ENCODE measurements at regions not wholly inside any gene's neighbourhood (a gene's known extent, or its start where the extent isn't known, plus 50 kb on each side); places are given as distances from the start of the nearest gene placed in this dataset.
"Not testable (repeated sequence)": the region's sequence is repeated elsewhere in the genome, so short reads cannot be mapped to it uniquely, and the experiment has no call there.

GRCh38 chr5:118604106-118604505 lies 384.2 kb downstream of the DTWD2 start:
- no peak for DNase-seq (ENCODE audit: low spot score)

DNA sequence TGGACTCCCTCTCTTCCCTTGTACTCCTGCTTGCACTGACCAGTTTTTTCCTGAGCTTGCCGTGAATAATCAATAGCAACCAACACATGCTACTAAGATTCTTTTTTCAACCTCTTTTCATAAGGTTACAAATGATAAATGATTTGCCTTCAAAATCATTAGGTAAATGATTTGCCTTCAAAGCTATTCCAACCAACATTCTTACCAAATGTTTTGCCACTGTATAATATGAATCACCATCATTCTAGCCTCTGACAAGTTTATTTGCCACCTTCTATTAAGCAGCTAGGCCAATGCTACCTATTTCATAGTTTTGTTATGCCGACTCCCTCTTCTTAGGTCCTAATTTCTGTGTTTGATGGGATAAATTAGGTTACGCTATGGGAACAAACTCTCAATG lies 385.1 kb downstream of the DTWD2 start:
- DNase-seq (ENCODE audit: low spot score) = no peak

GRCh38 chr5:118598311-118598710 lies 390.0 kb downstream of the DTWD2 start:
- no peak for DNase-seq (ENCODE audit: low spot score)

DNA sequence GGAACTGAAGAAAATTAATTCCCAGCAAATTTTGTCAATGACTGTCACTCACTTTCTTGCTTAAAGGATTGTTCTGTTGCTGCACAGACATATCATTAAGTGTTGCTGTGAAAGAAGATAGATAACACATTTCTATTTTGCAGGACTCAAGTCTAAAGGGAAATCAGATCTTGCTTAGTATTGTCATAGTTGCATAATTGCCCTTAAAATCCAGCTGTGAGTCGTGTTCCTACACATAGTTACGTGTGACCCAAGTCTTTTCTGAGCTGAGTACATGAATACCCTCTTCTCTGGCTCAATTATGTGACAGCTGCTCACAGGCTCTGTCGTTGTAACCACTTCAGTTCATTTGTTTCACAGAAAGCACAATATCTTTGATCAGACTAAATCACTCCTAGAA lies 390.8 kb downstream of the DTWD2 start:
- no peak for DNase-seq (ENCODE audit: low spot score)

DNA sequence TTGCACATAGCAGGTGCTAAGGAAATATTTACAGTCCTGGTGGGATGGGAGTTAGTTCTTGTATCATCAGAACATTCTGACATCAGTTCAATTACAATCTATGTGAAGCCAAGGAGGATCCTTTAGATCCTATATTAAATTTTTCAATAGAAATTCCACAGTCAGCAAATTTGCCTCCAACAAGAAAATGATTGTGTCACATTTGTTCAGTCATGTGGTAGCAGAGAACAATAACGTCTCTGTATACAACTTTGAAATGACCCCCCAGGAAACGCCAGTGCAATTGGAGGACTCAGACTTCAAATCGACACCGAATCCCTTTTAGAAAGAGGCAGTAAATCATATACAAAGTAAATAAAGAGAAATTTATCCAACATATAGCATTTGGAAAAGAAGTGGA lies 392.1 kb downstream of the DTWD2 start:
- DNase-seq (ENCODE audit: low spot score) = no peak

- DNase-seq (ENCODE audit: low spot score) = no peak
These were observed 395.4 kb downstream of the DTWD2 start for GRCh38 chr5:118593003-118593328.

DNA sequence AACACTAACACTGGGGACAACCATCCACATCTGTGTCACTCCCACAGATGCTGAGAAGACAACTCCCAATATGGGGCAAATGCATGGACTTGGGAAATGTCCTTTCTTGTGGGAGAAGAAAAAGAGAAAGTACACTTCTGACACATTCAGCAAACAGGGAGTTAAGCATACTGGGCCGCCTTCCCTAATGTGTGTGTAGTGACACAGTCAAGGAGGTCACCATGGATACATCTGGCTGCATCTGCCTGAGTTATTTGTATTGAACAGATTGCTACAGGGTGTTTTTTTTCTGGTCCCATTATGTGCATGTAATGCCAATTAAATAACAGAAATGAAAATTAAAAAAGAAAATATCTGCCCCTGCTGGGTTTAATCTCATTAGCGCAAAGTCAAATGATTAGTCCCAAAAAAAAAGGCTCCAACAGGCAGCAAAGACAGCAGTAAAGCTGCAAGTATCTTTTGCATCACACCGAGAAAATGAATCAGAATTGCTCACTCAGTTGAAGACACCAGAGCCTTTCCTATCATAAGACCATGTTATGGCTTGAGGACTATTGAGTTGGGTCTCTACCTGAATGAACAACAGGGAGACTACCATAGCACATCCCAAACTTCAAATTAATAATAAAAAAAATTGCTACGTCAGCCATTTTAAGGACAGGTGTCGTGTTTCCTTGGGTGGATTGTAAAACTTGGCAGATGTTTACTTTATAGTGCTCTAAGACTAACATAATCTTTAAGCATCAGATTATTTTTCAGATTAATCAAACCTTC lies 395.9 kb downstream of the DTWD2 start:
- DNase-seq (ENCODE audit: low spot score) = no peak

- no peak for DNase-seq (ENCODE audit: low spot score)
These were observed 397.5 kb downstream of the DTWD2 start for GRCh38 chr5:118590806-118591205.

GRCh38 chr5:118580949-118581348 lies 407.4 kb downstream of the DTWD2 start:
- DNase-seq (ENCODE audit: low spot score) = peak; percentile 64

DNA sequence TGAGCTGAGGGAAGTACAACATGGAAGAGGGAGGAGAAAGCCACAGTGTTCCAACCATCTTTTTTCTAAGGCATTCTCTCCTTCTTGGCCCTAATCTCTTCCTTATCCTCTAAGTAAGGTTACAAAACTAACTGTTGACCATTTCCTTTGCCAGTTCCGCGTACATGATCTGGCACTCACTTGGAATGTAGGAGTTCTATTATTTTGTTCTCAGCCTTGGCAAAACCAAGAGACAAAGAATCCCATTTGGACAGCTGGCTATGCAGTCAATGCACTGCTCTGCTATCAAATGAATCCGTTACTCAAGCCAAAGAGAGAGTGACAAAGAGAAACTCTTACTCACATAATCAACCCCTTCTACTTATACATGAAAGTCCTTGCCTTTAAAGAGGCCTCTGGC lies 410.3 kb downstream of the DTWD2 start:
- no peak for DNase-seq (ENCODE audit: low spot score)

GRCh38 chr5:118577621-118578020 lies 410.7 kb downstream of the DTWD2 start:
- no peak for DNase-seq (ENCODE audit: low spot score)

DNA sequence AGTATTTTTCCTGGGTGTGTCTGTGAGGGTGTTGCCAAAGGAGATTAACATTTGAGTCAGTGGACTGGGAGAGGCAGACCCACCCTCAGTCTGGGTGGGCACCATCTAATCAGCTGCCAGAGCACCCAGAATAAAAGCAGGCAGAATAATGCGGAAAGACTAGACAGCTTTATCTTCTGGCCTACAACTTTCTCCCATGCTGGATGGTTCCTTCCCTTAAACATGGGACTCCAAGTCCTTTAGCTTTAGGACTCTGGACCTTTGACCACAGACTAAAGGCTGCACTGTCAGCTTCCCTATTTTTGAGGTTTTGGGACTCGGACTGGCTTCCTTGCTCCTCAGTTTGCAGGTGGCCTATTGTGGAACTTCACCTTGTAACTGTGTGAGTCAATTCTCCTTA lies 418.1 kb downstream of the DTWD2 start:
- not testable (repeated sequence) for DNase-seq (ENCODE audit: low spot score)

DNA sequence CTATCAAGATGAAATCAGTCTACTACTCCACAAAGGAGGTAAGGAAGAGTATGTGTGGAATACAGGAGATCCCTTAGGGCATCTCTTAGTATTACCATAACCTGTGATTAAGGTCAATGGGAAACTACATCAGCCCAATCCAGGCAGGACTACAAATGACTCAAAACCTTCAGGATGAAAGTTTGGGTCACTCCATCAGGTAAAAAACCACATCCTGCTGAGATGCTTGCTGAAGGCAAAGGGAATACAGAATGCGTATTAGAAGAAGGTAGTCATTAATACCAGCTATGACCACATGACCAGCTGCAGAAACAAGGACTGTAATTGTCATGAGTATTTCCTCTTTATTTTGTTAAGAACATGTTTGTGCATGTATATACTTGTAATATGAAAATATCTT lies 418.8 kb downstream of the DTWD2 start:
- DNase-seq (ENCODE audit: low spot score) = not testable (repeated sequence)

- no peak for DNase-seq (ENCODE audit: low spot score)
These were observed 422.9 kb downstream of the DTWD2 start for GRCh38 chr5:118565335-118565971.

DNA sequence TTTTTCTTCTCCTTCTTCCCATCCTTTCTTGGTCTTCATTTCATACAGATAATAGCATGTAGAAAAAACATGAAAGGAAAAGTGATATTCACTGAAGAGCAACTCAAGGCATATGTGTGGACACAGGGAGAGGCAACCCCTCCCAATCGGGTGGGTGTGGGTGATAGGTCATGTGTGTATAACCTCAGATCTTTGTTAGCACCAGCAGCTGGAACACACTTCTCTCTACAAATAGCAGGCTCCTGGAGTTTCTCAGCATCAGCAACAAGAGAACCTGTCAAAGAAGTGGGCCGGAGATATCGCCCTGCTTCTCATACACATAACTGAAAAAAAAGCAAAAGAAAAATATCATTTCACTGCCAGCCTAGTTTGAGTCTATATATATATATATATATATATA lies 426.4 kb downstream of the DTWD2 start:
- DNase-seq (ENCODE audit: low spot score) = no peak

DNA sequence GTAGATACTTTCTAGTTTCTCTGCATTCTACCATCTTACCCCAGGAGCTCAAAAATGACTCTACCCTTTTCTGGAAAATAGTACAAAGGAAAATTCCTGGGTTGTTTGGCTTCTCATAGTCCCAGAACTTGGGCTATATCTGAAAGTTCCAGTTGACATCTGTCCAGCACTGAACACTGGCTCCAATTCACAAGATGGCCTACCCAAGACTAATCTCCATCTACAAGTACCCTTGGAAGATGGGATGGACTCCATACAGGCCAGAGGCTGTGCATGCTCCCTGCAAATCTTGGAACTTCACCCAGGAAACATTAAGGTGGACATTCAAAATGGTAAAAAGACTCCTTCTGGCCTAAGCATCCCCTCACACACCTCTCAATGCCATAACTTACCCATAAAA lies 427.1 kb downstream of the DTWD2 start:
- no peak for DNase-seq (ENCODE audit: low spot score)

- no peak for DNase-seq (ENCODE audit: low spot score)
These were observed 429.5 kb downstream of the DTWD2 start for GRCh38 chr5:118558871-118559270.

GRCh38 chr5:118557251-118557661 lies 431.1 kb downstream of the DTWD2 start:
- DNase-seq (ENCODE audit: low spot score) = no peak

GRCh38 chr5:118556792-118557191 lies 431.6 kb downstream of the DTWD2 start:
- DNase-seq (ENCODE audit: low spot score) = no peak

- no peak for DNase-seq (ENCODE audit: low spot score)
These were observed 432.6 kb downstream of the DTWD2 start for GRCh38 chr5:118555727-118556126.

DNA sequence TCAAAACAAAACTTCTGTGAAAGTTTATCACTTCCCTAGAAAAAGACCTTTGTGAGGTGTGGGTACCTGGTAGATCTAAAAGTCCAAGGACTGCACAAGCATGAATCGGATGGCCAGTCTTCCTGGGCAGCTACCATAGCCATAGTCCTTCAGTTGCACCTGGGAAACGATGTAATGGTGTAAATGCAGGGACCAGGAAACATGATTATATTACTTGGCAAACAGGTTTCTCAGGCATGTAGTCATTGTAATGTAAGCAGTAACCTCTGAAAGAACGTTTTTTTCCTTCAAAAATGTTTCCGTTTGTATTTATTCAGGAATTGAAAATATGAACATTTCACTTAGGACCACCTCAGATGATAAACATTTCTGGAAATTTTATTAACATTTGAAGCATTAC lies 433.4 kb downstream of the DTWD2 start:
- no peak for DNase-seq (ENCODE audit: low spot score)

DNA sequence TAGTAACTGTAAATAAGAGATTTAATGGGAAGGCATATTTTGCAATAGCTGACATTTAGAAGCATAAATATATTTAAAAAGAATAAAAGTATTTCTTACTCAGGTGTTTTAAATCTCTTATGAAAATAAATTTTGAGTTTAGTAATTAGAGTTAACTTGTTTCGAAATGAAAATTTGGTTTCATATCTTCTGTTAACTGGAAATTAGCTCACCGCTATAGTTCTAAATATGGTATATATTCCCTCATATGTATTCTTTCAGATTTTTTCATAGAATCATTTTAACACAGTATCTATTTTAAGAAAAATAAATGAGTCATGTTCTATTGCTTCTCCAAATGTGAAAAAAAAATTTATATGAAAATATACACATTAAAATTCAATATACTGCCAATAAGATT lies 434.1 kb downstream of the DTWD2 start:
- no peak for DNase-seq (ENCODE audit: low spot score)

- peak; percentile 92 for DNase-seq (ENCODE audit: low spot score)
These were observed 434.7 kb downstream of the DTWD2 start for GRCh38 chr5:118553662-118554061.

GRCh38 chr5:118552731-118553360 lies 435.5 kb downstream of the DTWD2 start:
- DNase-seq (ENCODE audit: low spot score) = no peak

All from AG08395 (cell line).